Right kidney (tissue), 1 donor: ENCODE measurements at regions not wholly inside any gene's neighbourhood (a gene's known extent, or its start where the extent isn't known, plus 50 kb on each side); places are given as distances from the start of the nearest gene placed in this dataset.

ENCODE experiments used
- DNase-seq: peaks from one replicate; pipeline ENCODE4 v3.0.0-alpha.2; 2016

DNA sequence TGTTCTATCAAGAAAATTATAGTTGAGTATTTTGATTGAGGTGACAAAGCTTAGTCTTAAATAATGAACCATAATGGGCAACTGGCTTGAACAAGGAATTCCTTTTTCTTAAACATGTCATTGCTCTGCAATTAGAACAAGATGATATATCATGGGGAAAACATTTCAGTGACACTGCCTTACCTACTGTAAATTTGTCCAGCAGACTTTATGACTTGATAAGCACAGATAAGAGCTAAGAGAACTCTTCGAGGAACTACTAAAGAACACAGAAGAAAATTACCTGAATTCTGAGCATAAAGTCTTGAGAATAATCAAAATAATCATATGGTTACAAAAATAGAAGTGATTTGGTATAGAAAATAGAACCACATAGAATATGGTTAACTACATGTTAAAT, 257.8 kb downstream of the PDHA2 start:
- DNase-seq, result no peak

DNA sequence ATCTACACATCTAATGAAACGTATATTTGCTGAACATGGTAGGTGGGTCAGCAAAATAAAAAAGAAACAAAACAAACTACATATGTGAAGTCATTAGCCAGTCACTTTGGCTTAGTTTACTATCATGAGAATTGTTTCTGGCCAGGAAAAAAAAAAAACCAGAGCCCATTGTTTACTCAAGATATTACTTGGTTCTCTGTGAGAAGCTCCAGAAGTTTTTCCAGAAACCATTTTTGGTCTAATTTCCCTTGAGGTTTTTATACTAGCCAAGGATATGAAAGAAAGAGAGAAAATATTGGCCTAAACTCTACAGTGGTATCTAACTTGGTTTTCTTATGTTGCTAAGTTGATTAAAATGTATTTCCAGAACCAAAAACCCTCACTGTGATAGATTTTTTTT, 259.1 kb downstream of the PDHA2 start:
- no peak for DNase-seq

DNA sequence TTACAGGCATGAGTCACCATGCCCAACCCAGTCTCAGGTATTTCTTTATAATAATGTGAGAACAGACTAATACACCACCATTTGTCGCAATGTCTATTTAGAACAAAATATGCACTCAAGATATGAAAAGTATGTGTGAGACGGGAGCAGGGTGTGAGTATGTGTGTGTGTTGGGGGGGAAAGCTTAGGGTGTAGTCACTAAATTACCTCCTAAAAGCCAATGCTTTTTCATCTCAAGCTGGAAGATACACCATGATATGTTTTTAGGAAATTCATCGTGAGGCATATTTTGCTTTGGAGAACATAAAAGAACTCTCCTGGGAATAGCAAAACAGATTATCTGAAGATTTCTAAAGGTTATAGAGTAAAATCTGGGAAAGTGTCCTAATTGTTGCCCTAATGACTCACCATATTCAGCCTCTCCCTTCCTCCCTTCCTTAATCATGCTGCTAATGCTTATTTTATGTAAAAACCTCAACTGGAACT, 262.7 kb downstream of the PDHA2 start:
- DNase-seq, result no peak

DNA sequence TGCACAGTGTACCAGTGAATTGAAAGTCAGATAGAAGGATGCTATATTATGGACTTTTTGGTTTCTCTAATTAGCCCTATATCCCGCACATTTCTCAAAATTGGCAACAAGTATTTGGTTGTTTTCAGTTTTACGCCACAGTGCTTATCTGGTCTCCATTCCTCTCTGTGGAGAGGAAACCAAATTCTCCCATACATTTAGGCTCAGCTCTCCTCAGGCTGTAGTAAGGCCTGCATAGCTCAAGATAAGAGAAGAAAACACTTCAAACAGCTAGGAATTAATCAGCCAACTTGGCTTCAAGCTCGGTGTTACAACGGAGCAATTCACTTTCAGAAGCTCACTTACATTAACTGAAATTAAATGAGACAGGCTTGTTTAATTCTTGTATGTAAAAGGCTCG, 263.2 kb downstream of the PDHA2 start:
- no peak for DNase-seq

DNA sequence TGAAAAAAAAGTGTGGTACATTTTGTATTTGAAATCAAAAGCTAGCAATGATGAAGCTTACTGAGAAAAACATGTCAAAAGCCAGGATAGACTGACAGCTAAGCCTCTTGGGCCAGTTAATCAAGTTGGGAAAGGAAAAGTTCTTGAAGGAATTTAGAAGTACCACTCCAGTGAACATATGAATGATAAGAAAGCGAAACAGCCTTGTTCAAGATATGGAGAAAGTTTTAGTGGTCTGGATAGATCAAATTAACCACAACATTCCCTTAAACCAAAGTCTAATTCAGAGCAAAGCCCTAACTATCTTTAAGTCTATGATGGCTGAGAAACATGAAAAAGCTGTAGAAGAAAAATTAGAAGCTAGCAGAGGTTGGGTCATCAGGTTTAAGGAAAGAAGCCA, 268.3 kb downstream of the PDHA2 start:
- DNase-seq, result no peak

DNA sequence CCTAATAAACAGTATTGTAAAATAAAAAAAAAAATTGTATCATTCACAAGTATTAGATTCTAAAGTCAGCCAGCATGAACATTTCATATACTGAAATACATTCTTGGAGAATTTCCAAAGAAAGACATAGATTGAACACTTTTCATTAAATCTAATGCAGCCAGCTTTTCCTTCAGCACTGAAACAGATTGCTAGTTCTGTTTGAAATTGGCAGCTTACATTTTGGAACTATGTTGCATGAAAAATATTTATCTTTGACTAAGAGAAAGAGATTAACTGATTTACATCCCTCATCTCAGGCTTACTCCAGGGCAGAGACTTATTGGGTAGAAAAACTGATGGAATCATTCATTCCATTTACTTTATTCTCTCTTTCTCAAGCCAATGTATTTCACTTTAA, 272.7 kb downstream of the PDHA2 start:
- DNase-seq, result no peak

DNA sequence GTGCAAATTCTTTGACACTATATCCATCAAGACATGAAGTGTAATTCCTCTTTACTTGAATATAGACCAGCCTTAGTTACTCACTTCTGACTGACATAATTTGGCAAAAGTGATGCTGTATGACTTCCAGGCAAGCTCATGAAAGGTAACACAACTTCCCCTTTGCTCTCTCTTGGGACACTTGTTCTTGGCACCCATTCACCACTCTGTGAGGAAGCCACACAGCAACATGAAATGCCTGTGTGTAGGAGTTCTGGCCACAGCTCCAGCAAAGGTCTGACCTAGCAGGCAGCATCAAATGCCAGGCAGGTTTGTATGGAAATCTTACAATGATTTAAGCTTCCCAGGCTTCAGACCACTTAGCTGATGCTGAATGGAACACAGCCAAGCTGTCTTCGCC, 280.3 kb downstream of the PDHA2 start:
- no peak for DNase-seq

DNA sequence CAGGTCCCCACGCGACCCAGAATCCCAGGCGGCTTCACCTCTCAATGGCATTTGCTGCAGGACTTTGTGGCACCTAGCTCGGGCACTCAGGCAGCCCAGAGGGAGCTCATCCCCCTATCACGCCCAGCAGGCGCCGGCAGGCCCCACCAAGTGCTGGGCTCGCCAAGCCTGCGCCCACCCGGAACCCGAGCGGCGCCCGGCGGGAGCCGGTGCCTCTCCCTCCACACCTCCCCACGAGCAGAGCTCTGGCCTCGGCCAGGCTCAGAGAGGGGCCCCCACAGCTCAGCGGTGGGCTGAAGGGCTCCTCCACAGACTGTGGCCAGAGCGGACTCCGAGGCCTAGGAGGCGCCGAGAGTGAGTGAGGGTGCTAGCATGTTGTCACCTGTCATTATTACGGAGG, 286.3 kb downstream of the PDHA2 start:
- no peak for DNase-seq

DNA sequence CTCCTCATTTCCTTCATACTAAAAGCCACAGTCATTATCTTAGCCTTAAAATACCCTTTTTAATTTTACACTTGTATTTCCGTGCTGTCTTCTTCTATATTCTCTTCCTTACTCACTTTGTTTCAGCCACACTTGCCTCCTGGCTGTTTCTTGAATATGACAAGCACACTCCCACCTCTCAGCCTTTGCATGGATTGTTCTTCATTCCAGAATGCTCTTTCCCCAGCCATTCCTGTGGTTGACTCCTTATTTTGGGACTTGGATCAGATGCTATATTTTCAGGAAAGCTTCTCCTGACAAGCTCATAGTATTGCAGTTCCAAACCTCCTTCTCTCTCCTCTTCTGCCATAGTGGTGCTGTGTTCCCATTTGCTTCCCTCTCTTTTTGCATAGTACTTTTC, 291.3 kb downstream of the PDHA2 start:
- DNase-seq, result no peak

DNA sequence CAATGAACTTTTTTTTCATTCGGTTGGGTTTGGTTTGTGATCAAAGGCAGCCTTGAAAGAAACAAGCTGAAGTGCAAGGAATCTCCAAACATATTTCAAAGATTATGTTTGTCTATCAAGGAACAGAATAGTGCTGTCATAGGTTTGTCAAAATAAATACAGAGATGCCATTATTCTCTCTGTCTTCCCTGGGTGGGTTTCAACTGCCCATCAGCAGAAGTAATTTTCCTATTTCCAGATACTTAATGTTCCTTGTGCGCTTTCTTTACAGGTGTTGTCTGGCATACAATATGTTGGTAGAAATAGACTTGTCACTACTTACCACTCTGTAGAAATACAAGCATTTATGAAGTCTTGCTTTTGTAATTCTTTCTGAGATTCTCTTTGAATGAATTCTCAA, 294.9 kb downstream of the PDHA2 start:
- DNase-seq, result no peak

DNA sequence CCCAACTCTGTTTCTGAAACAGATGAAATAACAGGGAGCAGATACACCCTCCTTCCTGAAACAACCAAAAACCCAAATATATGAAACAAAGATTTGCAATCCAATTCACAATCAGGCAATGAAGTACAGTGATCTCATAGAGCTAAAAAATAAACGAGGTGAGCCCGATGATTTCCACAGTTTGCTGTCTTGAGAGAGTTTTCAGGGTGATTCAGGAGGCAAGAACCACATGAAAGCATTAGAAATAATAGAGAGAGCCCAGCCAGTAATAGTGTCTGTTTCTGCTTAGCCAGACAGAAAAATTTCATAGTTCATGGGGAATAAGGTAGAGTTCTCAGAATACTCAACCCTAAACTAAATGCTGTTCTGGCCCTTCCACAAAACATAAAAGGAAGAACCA, 296.2 kb downstream of the PDHA2 start:
- no peak for DNase-seq

DNA sequence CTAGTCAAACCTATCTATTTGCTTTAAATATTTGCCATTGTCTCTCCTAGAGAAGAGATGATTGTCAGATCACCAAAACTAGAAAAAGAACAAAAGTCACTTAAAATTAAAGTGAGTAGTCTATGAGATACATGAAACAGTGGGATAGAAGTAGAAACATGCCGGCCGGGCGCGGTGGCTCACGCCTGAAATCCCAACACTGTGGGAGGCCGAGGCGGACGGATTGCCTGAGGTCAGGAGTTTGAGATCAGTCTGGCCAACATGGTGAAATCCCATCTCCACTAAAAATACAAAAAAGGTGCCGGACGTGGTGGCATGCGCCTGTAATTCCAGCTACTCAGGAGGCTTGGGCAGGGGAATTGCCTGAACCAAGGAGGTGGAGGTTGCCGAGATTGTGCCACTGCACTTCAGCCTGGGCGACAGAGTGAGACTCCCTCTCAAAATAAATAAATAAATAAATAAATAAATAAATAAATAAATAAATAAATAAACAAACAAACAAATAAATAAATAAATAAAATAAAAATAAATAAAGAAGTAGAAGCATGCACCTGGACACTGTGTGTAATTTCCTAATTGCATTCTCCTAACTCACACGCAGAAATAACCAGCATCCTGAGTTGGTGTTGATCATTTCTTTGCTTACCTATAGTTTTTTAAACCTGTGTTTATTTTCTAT, 299.5 kb downstream of the PDHA2 start:
- DNase-seq, result no peak

DNA sequence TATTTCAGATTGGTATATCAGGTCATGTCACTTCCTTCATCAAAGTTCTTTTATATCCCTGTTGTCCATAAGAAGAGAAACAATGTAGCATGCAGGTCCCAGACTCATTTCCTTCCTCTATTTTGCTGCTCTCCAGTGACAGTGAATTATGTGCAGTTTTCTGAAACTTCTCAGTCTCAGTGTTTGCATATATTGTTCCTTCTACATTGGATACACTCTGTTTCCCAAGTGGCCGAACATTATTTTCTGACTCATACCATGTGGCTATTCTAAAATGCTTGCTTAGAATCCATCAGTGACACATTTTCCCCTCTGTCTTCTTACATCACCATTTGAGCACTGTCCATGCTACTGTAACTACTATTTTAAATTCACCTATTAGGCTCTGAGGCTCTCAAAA, 305.7 kb downstream of the PDHA2 start:
- DNase-seq, result no peak

DNA sequence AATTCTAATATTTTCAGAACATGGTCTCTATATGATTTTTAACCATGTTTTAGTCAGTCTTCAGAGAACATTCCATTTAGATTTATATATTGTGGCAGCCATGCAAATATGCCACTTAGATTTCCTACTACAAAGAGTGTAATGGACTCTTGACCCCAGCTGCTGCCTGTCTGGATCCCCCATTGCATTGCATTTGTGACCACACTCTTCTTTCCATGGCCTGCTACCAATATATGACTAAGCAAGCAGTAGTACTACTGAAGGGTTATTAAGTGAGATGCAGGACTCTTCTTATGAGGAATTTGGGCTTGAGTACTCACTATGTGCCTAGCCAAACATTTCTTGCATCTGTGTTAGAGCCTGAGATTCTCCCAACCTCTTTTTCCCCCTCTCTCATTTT, 306.8 kb downstream of the PDHA2 start:
- no peak for DNase-seq

DNA sequence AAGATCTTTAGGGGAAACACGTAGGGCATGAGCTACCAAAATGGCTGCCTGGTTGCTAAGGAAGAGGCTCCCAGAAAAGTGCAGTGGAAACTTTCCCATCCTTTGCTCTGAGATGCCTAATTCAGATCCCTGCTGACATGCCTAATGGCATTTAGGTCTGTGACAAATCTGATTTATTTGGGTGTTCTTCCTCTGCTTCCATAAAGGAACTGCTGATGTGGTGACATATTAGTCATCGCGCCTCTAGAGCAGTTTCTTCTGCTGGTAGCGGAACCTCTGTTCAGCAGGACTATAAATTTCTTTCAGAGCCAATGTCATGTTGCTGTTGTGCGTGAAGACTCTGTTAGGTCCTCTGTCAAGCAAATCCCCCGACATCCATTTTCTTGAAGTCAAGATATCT, 310.0 kb downstream of the PDHA2 start:
- DNase-seq, result no peak

DNA sequence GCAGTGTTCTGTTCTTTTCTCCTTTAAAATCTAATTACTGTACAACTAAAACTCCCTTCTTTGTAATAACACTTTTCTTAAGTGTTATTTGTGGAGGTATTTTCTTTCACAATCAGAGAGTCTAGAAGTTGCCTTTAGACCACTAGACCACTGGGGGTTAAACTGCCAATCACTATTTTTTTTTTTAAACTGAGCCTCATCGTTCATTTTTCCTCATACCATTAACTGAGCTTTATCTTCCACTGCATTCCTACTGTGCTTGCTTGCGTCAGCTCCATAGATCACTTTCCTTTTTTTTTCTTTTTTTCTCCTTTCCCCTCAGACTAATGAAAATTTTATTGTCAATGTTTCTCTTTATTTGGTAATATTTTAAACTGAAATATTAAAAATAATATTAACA, 310.6 kb downstream of the PDHA2 start:
- no peak for DNase-seq

DNA sequence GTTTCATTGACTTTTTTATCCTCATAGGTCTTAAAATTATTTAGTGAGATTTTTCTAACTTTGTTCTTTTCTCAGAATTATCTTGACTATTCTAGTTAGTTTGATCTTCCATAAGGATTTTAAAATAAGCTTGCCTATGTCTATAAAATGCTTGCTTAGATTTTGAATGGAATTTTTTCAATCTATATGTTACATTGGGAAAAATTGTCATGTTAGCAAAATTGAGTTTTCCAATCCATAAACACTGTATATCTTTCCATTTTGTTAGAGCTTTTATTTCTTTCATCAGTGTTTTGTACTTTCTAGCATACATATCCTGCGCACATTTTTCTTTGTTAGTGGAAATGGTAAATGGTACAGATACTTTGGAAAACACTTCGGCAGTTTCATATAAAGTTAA, 312.9 kb downstream of the PDHA2 start:
- no peak for DNase-seq

DNA sequence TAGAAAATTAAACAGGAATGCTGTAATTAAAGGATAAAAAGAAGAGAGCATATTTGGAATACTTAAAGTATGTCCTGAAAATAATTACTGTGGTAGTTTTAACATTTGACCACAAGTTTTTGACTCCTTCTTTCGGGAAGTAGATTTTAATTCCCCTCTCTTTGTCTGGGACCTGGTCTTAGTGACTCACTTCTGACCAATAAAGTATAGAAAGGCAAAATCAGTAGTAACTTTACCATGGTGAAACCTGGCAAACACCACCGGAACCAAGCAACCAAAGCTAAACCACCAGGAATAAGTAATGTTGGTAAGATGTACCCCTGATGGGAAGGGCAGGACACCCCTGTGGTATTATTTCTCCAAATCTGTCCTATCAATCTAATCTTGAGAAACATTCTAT, 314.8 kb downstream of the PDHA2 start:
- no peak for DNase-seq

DNA sequence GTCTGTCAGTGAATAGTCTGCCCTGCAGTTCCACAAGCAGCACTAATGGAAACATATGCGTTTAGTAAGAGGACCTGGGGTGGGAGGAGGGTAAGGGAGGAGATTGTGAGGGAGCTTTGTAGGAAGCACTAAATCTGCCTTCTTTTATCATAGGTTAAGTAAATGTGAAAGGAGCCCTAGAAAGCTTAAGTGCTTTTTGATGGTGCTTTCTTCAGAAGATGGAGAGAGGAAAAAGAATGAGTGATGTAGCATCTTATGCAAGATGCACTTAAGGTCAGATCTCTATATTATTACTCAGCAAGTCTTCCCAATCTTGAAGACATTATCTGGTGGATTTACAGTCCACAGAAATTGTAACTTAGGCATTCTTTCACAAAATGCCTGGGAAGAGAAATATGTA, 322.7 kb downstream of the PDHA2 start:
- DNase-seq, result no peak

DNA sequence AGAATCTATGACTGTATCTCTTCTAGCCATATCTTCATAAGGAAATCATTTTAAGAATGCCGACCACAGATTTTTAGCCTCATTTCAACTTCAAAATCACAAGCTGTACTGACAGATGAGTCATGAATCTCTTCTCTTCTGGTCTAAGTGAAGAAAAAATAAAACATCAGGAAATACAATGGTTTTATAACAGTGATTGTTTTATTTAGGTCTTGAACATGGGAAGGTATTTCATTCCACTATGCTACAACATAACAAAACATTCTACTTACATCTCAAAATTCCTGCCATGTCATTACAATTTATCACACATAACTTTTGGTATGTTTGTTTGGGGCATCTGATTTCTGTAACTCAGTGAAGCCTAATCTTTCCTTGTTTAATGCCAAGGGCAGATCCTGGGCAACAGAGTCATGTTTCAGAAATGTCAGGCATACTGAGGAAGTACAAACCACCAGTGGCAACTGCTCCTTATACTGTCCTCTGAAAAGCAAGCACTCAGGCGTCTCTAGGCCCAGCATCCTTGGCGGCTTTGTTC, 325.0 kb downstream of the PDHA2 start:
- DNase-seq, result no peak

DNA sequence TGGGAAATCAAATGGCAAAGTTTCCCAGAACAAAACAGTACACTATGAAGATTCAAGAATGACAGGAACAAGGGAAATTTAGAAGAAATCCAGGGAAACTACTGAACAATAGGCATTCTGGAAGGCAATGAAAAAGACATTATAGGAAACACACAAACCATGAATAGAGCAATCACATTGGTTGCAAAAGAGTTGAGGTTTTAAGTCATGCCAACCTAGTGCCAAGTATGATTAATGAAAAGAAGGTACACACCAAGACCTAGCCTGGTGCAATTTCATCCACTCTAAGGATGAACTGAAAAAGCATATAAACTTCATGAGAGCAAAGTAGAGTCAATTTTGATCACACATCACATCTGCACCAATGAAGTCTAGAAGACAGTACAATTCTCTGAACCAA, 326.9 kb downstream of the PDHA2 start:
- no peak for DNase-seq

DNA sequence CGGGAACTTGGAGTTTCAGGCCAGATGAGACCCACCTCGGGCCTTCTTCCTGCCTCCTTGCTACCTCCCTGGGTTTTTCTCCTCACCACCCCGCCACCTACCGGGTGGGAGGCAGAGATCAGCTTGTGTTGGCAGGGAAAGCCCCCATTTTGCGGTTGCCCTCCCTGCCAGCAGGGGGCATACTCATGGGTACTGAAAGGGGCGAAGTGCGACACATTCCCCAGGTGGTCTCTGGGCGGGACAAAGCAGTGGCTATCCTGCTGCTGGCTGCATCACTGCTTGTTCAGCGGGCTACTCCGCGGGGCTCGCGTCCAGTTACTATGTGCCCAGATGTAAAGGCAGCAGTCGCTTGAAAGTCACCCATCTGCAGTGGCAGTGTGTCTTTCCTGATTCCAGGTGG, 330.3 kb downstream of the PDHA2 start:
- DNase-seq, result no peak

DNA sequence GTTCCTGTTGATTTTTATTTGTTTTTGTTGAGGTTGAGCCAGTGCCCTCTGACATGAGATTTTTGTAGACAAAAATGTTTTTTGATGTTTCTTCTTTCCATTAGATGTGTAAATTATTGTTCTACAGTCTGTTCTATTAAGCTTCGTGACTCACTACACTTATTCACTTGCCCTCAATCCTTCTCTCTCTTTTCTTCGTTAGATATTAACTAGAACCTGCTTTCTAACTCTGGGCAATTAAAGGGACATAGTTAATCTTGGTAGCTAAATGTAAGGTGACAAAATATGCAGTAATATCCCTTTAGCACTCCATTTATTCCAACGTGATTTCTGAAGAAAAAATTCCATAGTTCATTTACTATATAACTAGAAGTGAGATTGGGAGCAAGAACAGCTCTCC, 333.9 kb downstream of the PDHA2 start:
- DNase-seq, result no peak

DNA sequence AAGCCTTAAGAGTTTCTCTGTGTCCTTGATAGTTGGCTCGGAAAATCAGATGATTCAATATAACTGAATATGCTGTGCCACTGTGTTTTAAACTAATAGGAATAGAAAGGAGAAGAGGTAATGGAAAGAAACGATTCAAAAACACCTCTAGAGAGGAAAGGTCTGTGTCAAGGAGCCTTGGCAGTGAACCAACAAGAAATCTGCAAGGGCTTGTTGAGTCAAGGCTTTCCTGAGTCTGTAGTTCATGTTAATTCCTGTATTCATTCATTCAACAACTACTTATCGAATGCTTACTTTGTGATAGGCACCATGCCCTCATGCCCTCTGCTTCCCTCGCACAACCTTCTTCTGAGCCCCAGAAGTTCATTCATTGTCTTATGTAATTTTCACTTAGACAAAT, 336.0 kb downstream of the PDHA2 start:
- no peak for DNase-seq

DNA sequence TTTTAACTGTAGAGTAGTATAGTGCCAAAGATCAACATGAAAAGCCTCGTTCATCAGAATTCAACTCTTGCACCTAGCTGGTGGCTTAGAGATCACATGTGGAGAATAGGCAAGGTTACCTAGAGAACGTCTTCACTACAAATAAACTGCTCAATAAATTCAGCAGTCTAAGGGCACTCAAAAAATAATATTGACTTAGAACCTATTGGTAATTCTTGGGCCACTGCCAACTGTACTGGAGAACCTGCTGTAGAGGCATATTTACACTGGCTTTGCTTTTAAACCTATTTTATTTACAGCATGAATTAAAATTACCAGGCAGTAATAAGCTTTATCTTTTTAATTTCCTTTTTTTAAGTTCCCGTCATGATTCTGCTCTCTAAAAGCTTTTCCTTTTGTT, 343.7 kb downstream of the PDHA2 start:
- DNase-seq, result no peak
